Umbilical cord (tissue), 1 donor: ENCODE measurements at regions not wholly inside any gene's neighbourhood (a gene's known extent, or its start where the extent isn't known, plus 50 kb on each side); places are given as distances from the start of the nearest gene placed in this dataset.
"Not testable (repeated sequence)": the region's sequence is repeated elsewhere in the genome, so short reads cannot be mapped to it uniquely, and the experiment has no call there.

Experiments used
- DNase-seq: peaks from one replicate; pipeline ENCODE4 v3.0.0-alpha.2; 2015; ENCODE audit warnings: low spot score

DNA sequence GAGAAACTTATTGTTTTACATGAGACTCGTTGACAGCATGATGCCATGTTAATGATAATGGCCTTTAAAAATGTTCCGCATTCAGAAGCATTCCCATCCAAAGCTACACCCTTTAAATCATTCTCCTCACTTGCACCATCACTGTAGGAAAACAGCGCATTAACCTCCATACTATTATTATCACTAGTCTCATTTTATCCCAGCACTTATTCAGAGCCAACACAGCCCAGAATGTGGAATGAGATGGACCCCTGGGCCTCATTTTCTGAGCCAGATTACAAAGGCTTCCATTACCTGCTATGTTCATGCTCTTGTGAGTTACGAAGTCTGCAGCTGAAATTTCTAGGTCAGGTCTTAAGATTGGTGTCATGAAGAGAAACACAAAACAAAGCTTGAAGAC is 159.4 kb downstream of the HS3ST3A1 start:
- DNase-seq, result peak; percentile 71

DNA sequence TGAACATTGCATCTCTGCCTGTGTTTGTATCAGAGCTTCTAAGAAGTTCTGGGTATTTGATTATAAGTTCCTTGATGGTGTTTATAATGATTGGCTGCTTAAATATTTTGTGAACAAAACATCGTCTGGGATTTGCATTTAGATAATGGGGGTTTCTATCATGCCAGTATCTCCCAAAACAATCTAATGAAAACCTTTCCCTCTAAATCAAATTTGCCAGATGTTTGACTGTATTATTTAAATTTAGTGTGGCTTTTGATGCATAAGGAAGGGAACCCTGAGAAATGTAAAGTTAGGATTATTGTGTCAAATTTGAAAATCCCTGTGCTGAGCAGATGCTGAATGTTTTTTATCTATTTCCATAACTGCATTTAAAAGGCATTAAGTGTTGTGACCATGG is 159.9 kb downstream of the HS3ST3A1 start:
- peak; percentile 70 for DNase-seq

DNA sequence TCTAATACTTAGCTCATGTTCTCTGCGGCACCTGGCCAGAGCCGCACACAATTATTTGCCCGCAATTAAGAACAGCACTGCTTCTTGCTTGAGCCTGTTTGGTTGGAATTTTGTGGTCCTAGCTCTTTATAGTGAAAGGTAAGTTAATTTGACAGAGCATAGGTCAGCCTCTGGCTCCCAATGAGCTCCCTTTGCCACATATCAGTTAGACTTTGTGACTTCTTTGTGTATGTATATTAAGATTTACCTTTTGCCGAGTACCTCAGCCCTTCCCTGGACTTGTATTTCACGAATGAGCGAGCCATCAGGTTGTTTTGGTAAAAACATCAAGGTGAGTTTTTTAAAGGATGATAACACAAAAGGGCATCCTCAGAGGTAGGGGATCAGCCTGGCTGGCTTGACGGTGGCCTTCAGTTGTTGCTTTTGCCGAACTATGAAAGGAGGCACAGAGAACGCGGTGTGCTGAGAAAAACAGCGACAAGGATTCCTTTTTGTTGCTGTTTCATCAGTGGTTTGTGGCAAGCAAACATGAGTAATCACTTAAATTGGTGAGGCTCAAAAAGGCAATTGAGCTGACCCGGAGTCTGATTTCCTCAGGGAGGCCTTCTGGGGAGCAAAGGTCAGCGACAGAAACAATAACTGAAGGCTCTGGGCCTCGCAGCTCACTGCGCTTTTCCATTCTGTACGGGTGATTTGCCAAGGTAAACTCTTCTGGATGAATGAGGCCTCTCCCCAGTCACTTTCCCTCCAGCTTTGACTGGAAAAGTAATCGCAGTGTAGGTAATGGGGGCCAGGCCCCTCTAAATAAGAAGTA is 163.6 kb downstream of the HS3ST3A1 start:
- no peak for DNase-seq

DNA sequence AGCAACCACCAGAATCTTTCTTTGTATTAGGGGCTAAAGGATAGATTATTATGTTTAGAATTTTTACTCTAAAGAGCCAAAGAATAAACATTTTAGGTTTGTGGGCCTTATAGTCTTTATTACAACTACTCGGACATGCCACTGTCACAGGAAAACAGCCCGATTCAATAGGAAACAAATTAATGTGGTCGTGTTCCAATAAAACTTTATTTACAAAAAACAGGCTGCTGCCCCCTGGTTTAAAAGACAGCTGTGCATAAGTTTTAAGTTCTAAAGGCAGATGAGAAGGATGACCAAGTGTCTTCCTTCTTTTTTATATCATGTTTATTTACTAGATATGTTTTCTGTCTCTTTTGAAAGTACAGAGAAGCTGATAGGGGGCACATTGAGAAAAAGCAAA is 166.5 kb downstream of the HS3ST3A1 start:
- DNase-seq, result no peak

DNA sequence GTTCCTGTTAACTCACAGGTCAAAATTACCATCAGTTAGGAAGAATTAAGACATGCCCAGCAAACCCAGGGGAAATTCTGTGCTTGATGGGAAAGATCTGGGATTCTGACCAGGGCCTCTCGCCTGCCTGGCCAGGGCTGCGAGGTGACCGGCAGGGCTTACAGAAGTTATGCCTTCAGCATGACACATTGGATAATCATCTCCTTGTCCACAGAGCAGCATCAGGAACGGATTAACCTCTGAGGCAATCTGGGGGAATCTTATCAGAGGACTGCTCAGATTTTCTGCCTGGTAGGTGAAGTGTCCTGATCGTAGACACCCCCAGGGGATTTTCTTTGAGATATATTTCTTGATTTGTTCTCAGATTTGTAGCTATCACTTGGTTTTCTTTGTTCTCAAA is 172.5 kb downstream of the HS3ST3A1 start:
- peak; percentile 86 for DNase-seq

DNA sequence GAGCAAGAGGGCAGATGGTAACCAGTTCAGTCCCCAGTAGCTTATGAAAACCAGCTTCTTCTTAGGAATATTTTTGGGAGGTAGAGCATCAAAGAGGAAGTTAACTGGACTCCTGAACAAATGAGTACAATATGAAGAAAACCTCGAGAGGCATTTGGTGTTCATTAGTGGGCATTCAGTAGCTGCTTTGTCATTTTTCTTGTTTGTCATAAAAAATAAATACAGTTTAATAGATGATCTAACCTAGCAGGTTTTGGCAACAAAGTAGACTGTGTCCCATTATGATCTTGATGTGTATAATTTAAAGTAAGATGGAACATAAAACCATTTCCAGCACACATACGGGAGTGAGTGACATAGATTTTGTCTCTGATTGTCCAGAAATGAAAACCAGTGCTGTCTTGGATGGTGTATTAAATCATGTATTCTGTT is 173.1 kb downstream of the HS3ST3A1 start:
- no peak for DNase-seq

DNA sequence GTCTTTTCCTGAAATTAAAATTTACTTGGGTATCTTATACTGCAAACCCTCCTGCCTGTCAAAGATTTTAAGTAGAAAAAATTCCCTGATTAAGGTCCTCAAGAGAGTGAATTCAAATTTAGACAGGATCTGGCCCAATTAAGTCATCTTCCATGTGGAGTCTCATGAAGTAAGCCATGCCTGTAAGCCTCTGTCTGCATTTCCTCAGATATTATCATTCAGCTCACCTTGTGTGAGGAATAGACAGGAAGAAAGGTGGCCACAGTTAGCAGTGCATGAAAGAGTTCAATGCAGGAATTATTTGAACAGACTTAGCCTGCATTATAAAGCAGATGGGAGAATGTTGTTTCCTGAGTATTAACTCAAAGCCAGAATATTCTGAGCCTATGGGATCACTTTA is 174.7 kb downstream of the HS3ST3A1 start:
- DNase-seq, result no peak

DNA sequence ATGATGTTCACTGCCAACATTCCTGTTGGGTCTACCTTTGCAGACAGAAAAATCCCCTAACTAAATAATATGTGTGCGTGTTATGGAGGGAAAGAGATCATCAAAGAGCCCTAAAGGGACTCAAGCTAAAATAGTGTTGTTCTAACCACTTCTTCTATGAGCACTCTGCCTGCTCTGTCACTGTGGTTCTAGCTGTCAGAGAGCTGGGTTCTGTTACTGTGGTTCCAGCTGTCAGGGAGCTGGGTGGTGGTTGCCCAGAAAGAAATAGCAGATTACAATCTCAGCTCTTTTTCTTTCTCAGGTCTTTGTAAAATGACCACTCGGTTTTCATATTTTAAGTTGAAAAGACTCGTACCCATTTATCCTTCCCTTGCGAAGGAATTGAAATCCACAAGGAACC is 176.3 kb downstream of the HS3ST3A1 start:
- DNase-seq, result no peak

DNA sequence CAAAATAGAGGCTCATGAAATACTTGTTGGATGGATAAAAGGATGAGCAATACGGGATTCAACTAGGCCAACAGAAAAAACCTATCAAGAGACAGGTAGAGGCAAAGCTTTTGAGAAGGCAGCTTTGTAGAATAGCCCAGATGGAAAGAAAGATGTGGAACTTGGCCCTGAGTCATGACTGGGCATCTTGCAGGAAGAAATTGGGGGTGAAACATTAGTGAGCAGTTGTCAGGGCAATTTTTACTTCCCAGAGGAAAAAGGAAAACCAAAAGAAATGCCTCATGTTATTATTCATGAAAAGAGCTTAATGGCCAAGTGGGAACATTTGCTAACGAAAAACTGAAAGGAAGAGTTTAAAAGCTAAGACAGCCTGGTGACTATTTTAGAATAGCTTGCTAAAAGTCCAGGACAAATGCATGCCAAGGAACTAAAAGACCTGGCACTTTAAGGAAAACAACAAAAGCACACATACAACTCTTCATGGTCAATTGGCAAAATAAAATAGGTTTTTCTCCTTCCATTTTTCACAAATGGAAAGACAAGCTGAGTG is 180.1 kb downstream of the HS3ST3A1 start:
- DNase-seq, result no peak

DNA sequence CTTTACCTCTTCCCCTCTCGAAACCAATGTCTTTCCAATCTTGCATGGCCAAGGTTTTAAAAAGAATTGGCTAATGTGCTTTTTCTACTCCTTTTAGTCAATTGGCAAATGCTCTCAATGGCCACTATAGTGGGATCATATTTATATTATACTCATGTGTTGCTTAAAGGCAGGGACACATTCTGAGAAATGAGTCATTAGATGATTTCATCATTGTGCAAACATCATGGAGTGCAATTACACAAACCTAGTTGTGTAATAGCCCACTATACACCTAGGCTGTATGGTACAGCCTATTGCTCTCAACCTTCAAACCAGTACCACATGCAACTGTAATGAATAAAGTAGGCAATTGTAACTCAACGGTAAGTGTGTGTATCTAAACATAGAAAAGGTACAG is 180.9 kb downstream of the HS3ST3A1 start:
- DNase-seq, result no peak

DNA sequence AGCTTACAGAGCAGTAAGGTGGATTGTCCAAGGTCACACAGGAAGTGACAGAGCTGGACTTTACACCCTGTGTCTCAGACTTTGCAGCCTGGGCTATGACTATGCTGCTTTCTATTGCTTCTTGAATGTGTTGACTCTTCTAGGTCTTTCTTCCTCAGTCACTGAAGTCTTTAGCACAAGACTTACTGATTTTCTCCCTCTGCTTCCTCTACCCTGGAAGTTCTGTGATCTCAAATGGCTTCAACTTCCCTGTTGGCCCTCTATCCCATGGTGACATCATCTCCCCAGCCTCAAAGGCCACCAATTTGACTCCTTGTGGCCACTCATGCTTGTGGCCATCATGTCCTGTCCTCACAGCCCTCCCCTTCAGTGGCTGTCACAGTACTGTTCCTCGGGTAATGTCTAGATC is 181.3 kb downstream of the HS3ST3A1 start:
- no peak for DNase-seq

DNA sequence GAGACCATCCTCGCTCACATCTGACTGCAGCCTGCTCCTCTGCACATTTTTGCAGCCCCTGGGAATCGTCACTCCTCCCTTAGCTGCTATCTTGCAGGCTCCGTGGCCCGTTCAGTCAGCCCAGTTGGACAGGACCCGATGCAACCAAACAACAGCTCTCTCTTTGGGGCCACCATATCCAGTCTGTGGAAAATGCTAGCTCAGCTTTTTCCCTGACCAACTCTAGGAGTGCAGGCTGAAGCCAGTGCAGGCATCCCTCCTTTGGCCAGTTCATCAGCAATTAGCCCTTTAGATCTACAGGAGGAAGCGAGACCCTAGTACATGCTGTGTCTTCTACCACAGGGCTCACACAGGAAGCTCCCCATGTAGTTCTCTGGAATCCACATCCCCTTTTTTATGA is 182.1 kb downstream of the HS3ST3A1 start:
- no peak for DNase-seq

DNA sequence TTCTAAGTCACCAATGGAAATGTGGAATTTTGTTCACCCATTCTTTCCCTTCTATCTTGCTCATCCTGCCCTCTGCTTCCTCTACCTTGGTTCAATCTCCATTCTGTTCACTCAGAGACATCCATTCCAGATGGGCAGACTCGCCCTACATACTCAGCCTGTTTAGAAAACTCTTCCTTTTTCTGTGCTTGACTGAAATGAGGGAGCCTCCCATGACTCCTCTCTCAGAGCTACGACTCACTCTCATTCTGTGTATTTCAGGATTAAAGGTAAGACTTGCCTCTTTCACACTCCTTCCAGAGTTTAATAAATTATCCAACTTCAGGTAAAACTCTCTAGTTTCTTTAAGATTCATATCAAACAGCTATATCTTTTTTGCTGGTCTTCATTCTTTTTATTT is 182.8 kb downstream of the HS3ST3A1 start:
- DNase-seq, result no peak

DNA sequence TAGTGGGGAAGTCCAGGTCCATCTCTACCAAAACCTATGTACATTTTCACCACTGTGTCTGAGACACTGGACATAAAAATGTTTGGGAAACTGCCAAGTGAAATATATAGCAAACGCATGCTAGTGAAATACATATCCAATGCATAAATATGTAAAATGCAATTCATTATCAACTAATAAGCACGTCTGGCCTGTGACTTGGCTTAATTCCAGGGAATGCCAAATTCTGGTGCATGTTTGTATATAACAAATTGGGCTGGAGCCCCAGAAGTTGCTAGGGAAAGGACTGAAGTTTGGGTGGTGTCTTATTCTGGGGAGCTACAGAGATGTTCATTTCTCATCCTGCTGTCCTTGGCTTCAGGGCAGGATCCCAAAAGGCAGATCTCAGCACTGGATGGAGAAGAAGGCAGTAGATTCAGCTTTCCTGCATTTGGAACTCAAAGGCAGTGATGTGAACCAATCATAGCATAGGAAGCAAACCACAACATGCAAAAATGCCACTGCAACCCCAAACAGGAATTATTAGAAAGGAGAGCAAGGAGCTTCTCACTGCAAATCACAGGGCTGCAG is 184.3 kb downstream of the HS3ST3A1 start:
- DNase-seq, result no peak

DNA sequence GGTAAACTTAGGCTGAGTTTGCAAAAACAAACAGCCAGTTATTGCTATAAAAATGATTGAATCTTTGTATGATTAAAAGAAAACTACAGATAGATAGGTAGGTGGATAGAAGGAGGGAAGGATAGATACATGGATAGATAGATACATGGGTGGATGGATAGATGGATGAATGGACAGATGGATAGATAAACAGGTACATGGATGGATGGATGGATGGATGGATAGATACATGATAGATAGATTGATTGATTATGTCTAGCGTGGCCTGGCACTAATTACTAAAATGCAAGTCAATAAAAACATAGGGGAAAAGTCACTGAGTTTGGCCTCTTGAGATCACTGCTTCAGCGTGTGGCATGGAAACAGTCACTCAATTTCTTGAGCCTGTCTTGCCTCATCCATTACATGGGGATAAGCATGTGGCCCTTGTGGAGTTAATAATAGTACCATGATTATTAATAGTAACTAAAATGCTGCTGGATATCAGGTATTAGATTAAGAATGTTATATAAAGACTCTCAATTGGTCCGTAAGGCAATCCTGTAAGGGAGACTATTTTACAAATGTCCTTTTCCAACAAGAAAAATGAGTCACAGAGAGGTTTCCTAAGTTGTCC is 184.9 kb downstream of the HS3ST3A1 start:
- no peak for DNase-seq

DNA sequence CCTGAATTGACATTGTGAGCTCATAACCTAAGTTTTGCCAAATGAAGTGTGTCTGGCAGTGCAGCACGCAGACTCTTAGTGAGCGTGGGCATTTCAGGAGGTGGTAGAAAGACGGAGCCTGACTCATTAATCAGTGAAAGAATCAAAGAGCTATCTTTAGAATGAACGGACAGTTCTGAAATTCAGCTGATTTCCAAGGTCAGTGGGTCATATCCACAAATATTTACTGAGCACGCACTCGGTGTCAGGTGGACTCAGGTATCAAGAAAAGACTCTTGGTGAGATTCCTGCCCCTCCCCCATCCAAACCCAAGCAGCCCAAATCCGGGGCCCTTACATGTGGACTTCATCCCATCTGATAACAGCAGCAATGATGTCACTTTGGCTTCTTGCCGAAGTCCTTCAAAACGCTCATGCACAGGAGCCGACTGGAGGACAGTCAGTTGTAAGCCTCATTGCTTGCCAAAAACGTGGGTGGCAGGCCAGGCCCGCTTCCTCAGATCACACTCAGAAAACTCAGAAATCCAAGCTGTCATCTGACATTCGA is 185.8 kb downstream of the HS3ST3A1 start:
- peak; percentile 40 for DNase-seq

DNA sequence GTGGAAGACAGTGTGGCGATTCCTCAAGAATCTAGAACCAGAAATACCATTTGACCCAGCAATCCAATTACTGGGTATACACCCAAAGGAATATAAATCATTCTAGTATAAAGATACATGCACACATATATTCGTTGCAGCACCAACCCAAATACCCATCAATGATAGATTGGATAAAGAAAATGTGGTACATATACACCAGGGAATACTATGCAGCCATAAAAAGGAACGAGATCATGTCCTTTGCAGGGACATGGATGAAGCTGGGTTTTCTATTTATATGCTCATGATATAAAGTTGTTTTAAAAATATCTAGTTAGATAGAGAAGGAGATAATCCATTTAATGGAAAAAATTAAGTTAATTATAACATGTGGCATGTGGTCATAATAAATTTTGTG is 186.5 kb downstream of the HS3ST3A1 start:
- not testable (repeated sequence) for DNase-seq

DNA sequence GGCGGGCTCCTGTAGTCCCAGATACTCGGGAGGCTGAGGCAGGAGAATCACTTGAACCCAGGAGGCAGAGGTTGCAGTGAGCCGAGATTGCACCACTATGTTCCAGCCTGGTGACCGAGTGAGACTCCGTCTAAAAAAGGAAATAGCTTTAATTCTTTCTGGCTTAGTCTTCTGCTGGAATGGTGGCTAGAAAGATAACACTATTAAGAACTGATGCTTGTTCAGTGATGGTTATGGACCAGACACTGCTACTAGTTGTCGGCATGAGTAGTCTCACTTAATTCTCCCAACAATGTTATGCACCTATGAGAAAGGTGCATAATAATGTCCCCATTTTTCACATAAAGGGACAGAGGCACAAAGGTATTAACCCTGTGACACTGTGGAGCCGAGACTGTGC is 188.7 kb downstream of the HS3ST3A1 start:
- DNase-seq, result no peak

DNA sequence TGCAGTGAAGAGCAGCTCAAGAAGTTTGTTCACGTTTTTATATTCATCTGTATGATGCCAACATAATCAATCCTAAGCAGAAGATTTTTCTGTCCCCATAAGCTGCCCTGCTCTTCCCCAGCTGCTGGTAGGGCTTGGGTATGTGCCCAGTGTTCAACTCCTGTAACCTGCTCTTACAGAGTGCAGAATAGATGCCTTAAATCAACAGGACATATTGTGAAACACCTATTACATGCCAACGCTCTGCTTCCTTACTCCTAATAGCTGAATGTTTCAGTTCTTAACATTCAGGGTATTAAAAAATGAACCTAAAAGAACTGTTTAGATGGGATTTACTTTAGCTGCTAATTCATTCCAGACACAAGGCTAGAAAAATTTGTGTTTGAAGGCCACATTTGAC is 190.9 kb downstream of the HS3ST3A1 start:
- peak; percentile 12 for DNase-seq

DNA sequence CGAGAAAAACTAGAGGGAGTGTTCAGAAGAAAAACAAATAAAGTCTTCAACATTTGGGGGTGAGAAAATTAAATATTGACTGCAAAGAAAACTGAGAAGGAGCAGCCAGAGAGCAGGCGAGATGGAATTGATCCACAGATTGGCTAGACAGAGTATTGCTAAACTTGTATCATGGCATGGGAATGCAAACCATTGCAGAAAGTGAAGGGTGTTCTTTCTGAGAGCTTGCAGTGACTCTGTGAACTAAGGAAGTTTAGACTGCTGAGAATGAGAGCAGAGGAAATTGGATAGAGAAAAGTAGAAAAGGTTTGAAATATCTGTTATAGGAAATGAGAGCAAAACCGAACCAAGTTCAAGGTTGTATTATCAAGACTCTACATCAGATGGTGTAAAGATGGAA is 191.5 kb downstream of the HS3ST3A1 start:
- no peak for DNase-seq

DNA sequence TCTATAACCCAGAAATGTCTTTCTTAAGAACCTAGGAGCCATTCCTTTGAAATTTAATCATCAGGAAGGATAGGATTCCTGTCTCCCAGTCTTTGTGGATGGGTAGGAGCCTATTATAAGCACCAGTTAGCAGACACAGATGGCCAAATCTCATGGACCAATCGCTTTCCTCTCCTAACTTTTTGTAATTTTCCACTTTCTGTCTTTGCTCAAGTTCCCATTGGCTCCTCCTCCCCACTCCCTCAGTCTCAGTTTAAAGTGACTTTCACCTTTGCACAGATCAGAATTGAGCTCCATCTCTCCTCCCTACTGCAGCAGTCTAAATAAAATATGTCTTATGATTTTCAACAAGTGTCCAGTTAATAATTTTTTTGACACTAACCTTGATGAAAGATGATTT is 192.3 kb downstream of the HS3ST3A1 start:
- no peak for DNase-seq

DNA sequence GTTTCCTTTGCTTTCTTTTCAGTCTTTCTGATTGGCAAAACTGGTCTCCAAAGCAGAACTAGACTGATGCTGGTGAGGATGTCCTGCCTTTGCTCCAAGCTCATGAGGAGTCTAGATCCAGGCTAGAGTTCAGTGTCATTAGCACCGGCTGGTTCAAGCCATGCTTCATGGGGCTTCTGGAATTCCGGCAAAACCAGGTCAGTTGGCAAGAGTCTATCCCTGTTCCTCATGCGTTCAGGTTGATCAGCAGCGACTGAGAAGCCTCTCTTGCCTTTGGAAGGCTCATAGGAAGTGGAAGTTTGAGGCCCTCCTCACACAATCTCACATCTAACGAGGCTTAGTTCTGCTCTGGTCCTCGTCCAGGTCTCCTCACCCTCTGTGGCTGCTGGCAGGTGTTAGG is 194.3 kb downstream of the HS3ST3A1 start:
- no peak for DNase-seq

DNA sequence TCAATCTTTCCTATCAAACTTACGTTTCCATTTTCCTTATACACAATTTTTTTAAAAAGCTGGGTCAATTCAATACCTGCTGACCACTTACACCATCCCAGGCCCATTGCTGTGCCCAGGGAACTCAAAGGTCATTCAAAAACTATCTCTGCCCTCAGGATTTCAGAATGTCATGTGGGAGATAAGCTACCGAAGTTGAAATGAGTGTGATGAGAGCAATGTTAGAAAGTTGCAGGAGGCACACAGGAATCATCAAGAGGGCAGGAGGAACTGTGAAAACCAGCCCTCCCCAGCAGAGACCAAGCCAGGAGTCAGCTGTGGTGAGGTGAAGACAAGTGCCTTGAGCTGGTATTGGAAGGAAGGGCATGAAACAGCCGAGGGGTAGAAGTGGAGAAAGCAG is 195.9 kb downstream of the HS3ST3A1 start:
- DNase-seq, result no peak
